GM18502 (cell line): ENCODE measurements at regions not wholly inside any gene's neighbourhood (a gene's known extent, or its start where the extent isn't known, plus 50 kb on each side); places are given as distances from the start of the nearest gene placed in this dataset.

Source experiments
- ATAC-seq: cut with Tn5 transposase; IDR thresholded peaks from one replicate; pipeline ENCODE4 v1.9.1; 2021; ENCODE audit warnings: mild to moderate bottlenecking; ENCODE audit not compliant: unreplicated experiment, poor library complexity

DNA sequence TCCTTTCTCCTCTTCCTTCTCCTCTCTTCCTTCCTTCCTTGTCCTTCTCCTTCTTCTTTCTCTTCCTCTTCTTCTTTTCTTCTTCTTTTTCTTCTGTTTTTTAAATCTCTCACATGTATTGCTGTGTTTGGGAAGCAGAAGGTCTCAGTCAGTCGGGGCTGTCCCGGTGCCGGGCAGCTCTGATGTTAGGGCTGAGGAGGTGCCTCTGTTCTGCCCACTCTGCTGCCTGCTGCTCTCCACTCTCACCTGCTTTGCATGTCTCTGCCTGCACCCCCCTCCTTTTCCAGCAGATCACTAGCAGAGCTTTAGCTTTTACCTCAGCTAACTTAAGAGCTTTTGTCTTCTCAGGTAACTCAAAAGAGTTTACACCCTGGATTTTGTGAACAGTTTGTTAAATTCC, 276.6 kb downstream of the CHRM3 start:
- ATAC-seq = no peak

DNA sequence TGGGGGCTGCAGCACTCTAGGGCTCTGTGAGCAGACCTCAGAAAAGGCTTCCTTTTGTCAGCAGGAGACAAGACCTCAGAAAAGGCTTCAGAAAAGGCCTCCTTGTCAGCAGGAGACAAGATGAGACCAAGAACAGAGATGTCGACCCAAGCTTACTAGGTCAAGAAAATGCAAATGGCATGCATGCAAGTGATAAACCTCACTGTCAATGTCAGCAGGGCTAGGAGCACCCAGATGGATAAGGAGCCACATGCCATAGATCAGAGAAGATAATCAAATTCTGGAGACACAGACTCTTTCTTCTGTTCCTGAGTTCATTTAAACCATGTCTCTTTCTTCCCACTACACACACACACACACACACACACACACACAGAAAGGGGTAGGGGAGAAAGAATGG, 285.9 kb downstream of the CHRM3 start:
- ATAC-seq = no peak

DNA sequence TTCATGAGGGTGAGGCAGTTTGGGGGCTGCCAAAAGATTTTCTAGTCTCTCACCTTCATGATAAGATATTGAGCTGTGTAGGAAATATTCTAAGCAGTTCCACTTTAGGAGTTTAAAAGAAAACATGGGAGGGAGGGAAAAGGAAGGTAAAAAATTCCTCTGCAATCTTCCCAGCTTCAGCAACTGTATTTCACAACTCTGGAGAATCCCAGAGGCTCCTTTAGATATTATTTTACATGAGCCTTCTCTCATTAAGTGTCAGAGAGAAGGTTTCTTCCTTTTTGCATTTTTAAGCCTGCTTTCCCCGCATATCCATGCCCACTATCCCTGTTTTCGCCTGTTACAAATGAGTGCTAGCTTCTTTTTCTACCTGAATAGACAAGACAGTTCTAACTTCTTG, 289.4 kb downstream of the CHRM3 start:
- no peak for ATAC-seq

DNA sequence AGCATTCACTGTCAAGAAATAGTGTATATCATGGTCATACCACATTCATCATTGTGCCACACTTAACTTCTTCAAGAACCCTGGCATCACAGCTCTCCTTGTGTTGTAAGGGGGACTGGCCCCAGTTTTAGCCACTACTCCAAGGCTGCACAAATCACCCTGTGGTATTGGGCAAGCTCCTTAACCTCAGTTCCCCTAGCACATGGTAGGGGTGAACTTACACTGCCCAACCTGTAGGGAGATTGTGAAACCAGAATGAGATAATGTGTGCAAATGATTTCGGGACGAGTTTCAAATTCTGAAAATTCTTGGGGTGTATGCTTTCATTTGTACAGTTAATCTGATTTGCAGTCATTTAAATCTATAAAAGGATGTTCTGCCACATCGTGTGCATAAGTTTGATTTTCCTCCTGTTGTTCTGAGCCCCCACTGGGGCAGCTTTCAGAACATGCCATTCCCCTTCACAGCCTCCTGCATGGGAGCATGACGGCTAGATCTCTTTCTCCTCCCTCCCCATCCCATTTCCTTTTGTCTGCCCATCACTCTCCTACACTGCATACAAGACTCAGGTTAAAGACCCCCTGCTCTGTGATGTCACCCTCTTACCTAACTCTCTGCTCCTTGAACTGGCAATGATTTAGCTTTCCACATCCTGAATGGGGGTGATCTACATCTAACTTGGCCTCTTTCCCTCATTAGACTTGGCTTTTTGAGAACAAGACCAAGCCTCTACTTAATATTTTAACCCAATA, 290.3 kb downstream of the CHRM3 start:
- ATAC-seq = no peak

DNA sequence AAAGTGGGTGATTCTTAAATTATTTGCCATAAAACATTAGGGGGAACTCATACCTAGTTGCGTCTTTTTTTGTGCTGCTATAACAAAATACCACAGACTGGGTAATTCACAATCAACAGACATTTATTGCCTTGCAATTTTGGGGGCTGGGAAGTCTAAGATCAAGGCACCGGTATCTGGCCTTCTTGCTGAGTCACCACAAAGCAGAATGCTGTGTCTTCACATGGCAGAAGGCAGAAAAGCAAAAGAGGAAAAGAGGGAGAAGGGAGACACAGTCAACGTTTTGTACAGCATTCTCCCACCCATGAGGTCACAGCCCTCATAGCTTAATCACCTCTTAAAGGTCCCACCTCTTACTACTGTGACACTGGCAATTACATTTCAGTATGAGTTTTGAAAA, 291.0 kb downstream of the CHRM3 start:
- ATAC-seq = no peak

DNA sequence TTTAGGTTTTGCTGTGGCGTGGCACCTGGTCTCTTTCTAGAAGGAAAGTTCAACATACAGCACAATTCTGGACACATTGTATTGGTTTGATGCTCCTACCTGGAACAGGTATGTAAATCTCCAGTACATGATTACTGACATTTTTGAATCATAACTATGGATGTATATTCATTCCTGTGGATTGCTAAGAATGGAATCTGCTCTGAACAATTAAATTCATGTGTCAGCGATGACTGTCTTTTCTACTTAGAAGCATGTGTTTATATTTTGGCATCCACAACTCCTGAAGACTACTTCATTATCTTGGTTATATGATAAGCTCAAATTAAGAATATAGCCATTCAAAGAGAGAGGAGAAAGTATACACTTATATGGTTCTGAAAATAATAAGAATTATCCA, 291.8 kb downstream of the CHRM3 start:
- ATAC-seq = no peak

DNA sequence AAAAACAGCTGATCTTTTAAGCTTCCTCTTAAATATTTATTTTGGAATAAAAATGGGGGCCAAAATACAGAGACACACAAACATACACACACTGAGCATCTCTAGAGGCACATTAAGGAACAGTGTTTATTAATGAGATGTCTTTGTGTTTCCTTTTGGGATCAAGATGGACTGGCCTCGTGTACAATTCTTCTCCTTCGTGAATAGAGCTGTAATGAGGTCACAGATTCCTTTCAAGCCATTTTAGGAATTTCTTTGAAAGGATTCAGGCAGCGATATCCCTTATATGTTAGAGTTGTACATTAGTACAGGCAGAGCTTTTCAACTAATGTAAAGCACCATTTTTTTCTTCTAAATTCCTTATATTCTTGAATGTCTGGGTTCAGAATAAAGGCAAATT, 295.7 kb downstream of the CHRM3 start:
- ATAC-seq = no peak

DNA sequence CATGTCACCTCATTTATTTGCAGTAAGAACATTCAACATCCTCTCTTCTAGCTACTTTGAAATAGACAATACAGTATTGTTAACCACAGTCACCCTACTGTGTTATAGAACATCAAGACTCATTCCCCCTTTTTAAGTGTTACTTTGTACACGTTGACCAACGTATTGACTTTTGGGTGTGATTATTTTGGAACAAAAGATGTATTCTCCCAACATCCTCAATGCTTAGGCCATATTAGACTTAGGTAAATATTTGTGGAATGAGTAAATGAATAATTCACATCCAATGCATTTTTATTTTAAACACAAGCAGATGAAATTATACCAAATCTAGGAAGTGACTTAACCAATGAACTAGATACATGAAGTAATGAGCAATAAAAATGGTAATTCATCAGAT, 296.6 kb downstream of the CHRM3 start:
- no peak for ATAC-seq

DNA sequence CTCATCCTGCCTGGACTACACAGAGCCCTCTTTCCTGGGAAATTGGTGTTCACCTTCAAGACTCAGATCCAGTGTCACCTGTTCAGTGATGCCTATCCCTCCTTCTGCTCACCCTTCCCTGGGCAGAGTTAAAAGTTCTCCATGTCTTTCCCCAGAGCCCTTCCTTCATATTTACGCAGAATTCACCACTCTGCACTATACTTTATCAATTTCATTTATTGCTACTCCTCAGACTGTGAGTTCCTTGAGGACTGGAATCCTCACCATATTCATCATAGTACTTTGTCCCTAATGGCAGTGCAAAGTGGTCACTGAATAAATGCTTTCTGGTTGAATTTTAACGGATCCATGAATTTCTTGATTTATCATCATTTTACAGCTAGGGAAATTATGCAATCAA, 300.0 kb downstream of the CHRM3 start:
- ATAC-seq = no peak

DNA sequence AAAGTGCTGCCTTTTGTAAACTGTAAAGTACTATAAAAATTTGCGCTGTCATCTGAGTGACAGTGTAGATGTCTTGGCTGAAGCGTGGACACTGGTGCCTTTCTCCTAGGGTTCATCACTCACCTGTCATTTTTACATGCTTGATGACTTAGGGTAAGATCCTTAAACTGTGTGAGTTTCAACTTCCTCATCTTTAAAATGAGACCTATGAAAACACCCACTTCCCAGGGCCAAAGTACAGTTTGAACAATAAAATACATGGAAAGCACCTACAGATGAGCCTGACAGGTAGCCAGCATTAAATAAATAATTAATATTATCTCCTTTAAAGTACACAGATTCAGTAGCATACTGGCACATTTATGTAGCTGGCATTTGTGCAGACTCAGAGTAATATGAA, 309.9 kb downstream of the CHRM3 start:
- no peak for ATAC-seq

DNA sequence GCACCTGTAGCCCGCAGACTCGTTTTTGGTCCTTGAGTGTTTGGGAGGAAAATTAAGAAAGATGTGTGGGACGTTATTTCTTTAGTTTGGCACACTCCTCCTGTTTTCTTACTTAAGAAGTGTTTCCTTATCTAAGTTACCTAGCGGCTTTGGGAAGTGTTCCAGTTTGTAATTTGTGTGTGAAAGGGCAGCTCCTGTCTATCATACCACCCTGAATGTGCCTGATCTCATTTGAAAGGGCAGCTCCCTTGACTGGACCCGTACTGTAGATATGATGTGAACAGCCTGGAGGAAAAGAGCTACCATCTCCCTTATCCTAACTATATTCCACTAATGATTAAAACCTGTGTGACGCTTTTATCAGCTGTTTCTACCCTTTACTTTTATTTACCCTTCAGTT, 314.3 kb downstream of the CHRM3 start:
- ATAC-seq = no peak

DNA sequence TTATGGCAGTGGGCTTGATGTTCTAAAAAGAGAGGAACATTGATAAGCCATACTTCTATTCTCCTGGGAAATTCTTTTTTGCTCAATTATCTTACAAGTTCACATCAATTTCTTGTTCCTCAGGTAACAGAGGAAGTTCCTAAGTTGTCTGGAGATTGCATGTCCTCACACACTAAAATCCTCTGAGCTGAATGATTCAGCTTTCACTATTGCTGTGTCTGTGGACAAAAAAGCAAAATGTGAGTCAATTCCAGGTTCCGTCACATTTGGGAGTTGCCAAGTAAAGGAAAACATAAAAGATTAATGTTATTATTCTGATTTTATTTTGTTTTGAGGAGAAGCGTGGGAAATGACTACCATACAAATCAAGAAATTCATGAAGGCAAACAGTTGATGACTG, 316.7 kb downstream of the CHRM3 start:
- ATAC-seq = no peak

DNA sequence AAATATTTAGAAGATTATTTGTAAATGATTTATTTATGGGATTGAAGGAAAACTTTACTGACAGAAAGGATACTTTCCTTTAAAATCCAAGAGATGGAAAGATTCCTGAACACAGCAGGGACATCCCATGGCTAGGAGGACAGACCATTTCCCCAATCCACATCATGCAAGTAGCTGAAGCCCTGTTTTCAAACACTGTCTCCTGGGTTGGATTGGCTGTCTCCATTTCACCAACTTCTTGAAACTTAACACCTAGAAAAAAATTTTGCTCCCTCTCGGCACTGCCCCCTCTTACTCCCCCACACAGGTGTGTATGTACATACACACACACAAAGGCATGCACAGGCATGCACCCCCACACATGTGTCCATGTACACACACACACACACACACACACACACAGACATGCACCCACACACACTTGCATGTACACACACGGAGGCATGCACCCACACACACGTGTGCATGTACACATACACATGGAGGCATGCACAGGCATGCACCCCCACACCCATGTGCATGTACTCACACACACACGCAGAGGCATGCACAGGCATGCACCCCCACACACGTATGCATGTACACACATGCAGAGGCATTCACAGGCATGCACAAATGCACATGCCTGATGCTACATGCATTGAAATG, 320.0 kb downstream of the CHRM3 start:
- no peak for ATAC-seq

DNA sequence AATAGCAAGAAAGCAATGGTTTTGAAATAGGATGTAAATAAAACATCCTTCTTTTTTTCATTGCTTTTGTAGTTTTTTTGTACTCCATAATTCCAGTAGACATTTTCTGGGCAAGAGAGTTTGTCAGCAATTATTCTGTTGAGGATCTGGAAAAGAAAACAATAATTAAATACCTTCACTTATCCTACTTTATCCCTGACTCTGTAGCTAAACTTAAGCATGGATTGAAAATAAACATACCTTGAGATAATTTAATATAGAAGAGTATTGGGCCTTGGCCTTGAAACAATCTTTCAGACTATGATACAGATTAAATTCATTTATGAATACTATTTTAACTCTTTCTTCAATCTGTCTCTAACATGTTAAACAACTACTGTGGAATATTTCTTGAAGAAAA, 321.2 kb downstream of the CHRM3 start:
- no peak for ATAC-seq

DNA sequence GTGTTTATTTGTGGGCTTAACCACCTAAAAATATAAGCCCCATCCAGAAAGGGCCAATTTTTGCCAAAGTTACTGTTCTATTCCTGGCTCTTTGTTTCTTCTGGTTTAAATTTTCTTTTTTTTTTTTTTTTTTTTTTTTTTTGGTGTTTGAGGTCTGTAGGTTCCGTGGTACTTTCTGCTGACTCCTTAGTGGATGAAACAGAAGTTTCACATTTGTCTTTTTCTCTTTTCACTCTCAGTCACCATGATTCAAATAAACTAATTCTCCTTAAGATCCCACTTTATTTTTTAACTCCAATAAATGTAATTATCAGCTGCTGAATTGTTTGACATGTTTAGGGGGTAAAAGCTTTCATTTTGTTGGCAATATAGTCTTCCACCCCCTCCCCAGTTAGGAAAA, 322.3 kb downstream of the CHRM3 start:
- ATAC-seq = no peak

DNA sequence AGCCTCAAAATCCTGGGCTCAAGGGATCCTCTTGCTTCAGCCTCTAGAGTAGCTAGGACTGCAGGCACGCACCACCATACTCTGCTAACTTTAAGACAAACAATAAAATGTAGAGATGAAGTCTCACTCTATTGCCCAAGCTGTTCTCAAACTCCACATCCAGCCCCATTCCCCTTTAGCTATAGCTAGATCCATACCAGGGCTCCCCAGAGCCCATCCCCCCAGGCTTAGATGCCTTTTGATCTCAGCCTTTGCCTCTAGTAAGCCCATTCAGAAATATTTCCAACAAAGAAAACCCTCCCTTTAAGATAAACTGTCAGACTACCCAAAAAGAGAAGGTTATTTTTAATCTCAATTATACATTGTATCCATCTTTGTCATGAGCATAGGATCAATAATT, 325.4 kb downstream of the CHRM3 start:
- ATAC-seq = no peak

DNA sequence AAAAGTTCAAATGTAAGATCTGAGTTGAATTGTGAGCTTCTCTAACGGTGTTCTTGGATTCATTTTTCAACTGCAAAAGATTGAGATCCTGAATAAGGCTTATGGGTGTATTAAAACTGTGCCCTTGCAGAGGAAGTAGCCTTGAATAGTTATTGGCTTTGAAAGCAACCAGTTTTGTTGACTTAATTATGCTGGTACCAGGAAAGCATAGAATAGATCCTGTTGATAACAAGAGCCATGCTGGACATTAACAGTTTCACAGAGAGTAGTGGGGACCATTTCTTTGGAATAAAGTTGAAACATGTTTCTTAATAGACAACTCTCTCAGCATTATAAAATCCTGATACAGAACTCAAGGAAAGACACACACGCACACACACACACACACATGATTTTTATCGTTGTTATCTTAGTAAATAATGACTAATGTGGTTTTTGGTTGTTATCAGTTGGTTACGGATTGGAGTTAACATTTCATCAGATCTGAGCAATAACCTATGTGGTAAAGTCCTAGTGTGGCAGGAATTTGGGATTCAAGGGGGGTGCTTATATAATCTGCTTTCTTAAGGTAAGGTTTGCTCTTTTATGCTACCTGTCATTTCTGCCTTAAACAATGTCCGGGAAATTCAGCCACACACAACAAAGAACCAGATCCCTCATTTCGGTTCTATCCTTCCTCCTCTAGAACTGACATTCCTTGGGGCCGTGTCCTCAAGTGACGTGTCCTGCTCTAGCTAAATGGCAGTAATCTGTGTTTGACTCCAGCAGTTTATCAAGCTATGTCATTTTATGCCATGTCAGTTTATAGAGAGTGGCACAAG, 330.9 kb downstream of the CHRM3 start:
- no peak for ATAC-seq

DNA sequence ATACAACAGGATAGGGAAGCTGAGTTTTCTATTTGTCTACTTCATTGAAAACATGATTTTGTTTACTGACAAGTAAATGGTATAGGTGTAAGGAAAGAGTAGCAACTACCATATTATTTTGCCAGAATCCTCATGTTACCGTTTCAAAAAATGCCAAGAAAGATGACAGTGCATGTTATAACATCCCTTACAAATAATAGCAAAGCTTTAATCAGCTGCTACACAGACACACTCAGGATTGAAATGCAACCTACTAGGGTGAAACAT, 331.5 kb downstream of the CHRM3 start:
- no peak for ATAC-seq

DNA sequence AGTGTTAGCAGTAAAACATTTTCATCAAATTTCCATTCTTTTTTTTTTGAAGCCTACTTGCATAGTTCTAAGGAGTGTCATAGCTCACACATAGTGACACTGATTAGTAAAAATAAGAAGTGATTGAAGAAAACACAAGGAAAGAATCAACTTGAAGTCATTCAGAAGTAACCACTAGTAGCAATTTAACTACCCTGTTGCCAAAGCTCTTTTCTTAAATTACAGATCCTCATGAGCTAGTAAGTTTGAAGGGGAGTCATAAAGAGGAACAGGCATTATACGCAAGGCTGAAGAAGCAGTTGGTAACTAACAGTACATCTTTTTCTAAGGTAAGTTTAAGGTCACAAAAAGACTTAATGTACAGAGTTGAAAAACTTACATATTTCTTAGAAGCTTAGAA, 332.2 kb downstream of the CHRM3 start:
- ATAC-seq = no peak

DNA sequence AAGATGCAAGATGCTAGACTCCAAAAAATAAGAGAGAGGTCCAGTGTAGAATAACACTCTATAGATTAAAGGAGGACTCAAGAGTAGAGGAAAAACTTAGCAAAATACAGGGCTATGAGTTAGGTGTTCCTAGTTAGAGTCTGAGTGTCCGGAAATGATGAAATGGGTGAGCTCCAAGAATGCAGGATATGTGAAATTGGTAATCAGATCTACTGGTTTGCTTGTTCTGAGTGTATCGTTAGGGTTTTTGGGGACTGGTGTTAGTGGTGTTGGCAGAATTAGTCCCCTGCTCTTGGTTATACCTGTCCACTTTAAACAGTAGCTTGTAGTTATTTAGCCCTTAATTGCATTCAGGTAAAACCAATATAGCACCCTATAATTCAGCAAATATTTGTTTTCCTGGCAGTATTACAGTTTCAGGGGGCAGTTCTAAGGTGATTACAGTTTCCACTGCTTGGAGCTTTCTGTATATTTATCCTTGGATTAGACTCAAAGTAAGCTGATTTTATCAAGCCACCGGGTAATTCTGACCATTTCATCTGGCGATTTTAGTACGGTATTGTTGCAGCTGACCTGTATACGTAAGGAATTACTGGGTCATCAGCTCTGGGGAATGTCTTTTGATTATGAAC, 332.7 kb downstream of the CHRM3 start:
- ATAC-seq = no peak

DNA sequence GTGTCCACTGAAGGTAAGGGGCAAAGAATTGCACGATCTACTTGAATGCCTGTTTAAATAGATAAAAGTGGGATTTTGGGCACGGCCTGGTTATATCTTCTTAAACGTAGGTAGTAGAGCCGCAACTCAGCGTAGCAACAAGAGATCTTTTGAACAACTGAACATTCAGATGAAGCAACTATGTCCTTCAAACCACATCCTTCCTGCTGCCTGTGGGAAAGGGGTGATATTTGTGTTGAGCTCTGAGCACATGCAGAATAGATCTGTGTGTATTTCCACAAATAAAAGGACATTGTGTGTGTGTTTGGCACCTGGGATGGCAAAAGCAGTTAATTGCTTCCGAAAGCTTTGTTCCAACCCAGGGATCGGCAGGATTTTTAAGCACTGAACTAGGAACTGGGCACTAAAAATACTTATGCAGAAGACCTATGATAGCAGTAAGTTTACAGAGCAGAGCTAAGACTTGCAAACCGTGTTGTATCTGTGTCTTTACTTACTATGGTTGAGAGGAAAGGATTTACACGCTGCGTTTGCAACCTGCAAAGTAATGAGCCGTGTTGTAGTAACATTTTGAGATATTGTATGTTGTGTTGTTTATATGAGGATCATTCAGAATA, 333.4 kb downstream of the CHRM3 start:
- ATAC-seq = no peak
